T-helper 1 cell treated with Interleukin-12 subunit alpha and Interleukin-12 subunit beta and Interleukin-4 antibody, amounts not matched to agents 30 μg/mL and 1 μg/mL, for 36 hours (primary cell): ENCODE measurements at regions not wholly inside any gene's neighbourhood (a gene's known extent, or its start where the extent isn't known, plus 50 kb on each side); places are given as distances from the start of the nearest gene placed in this dataset.
"Not testable (repeated sequence)": the region's sequence is repeated elsewhere in the genome, so short reads cannot be mapped to it uniquely, and the experiment has no call there.

Experiments used
- H3K27ac Mint-ChIP-seq: one replicate; pipeline ENCODE4 v1.8.0; 2021; ENCODE audit warnings: mild to moderate bottlenecking, mixed read lengths
- H3K27me3 Mint-ChIP-seq: one replicate; pipeline ENCODE4 v1.8.0; 2021; ENCODE audit warnings: low read depth, mixed read lengths
- H3K36me3 Mint-ChIP-seq: one replicate; pipeline ENCODE4 v1.8.0; 2021; ENCODE audit warnings: low read depth, mixed read lengths
- H3K4me1 Mint-ChIP-seq: one replicate; pipeline ENCODE4 v1.8.0; 2021; ENCODE audit warnings: low read depth, mixed read lengths
- H3K4me3 Mint-ChIP-seq: one replicate; pipeline ENCODE4 v1.8.0; 2021; ENCODE audit warnings: mild to moderate bottlenecking, moderate library complexity, mixed read lengths
- H3K9me3 Mint-ChIP-seq: one replicate; pipeline ENCODE4 v1.8.0; 2021; ENCODE audit warnings: mixed read lengths

DNA sequence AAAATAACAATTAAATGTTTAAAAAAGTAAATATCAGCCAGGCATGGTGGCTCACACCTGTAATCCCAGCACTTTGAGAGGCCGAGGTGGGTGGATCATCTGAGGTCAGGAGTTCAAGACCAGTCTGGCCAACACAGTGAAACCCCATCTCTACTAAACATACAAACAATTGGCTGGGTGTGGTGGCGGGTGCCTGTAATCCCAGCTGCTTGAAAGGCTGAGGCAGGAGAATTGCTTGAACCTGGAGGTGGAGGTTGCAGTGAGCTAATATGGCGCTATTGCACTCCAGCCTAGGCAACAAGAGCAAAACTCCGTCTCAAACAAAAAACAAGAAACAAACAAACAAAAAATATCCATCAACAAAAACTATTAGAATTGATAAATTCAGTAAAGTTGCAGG is 77.5 kb downstream of the SNX5 start:
- H3K4me1 Mint-ChIP-seq, H3K27ac Mint-ChIP-seq, H3K36me3 Mint-ChIP-seq, H3K4me3 Mint-ChIP-seq, H3K9me3 Mint-ChIP-seq: not testable (repeated sequence)
- H3K27me3 Mint-ChIP-seq: peaks cover 35% of the 10 kb centered on the region

GRCh38 chr20:17890330-17890729 is 78.3 kb downstream of the SNX5 start:
- peaks cover 9% of the 10 kb centered on the region for H3K9me3 Mint-ChIP-seq
- H3K36me3 Mint-ChIP-seq: no peaks in the 10 kb centered on the region
- peaks cover 29% of the 10 kb centered on the region for H3K27me3 Mint-ChIP-seq
- H3K4me1 Mint-ChIP-seq: peaks cover under 1% of the 10 kb centered on the region
- H3K27ac Mint-ChIP-seq: no peak overlapping the region
- H3K4me3 Mint-ChIP-seq: no peak overlapping the region

GRCh38 chr20:17889226-17889625 is 79.4 kb downstream of the SNX5 start:
- Mint-ChIP-seq H3K4me3 (no peak overlapping the region), H3K4me1 (no peaks in the 10 kb centered on the region), H3K9me3 (peaks cover 9% of the 10 kb centered on the region), H3K27me3 (peaks cover 32% of the 10 kb centered on the region), H3K27ac (no peak overlapping the region), H3K36me3 (no peaks in the 10 kb centered on the region)

- H3K9me3 Mint-ChIP-seq: peaks cover 9% of the 10 kb centered on the region
- no peak overlapping the region for H3K27ac Mint-ChIP-seq
- peaks cover 32% of the 10 kb centered on the region for H3K27me3 Mint-ChIP-seq
- no peak overlapping the region for H3K4me3 Mint-ChIP-seq
- H3K4me1 Mint-ChIP-seq: no peaks in the 10 kb centered on the region
- no peaks in the 10 kb centered on the region for H3K36me3 Mint-ChIP-seq
Measured at GRCh38 chr20:17888044-17888443, 80.5 kb downstream of the SNX5 start.

DNA sequence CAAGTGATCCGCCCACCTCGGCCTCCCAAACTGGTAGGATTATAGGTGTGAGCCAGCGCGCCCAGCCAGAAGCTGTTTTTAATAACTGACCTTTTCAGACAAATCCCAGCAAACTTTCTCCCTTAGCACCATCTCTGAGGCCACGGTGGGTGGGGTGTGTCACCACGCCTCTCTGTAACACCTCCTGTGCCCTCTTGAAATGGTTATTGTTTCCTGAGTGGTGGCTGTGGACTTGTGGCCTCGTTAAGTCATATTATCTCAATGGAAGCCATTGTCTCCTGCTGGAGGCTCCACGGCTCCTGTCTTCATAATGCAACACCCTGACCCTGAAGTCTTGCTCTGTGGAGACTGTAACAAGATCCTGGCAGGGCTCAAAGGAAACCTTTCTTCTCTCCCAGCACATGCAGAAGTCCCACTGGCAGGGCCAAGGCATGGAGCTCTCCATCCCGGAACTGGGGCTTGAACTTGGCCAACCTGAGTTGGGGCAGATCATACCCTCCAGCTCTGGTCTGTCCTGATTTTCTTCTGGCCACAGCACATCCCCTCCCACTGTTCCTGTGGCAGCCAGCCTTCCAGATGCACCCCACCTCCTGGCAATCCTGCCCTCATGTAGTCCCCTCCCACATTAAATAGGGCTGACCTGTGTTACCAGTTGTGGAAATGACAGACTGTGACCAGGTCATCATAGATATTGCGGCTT is 81.1 kb downstream of the SNX5 start:
- Mint-ChIP-seq H3K9me3 (peaks cover 9% of the 10 kb centered on the region), H3K27me3 (peaks cover 27% of the 10 kb centered on the region), H3K4me1 (no peaks in the 10 kb centered on the region), H3K36me3 (no peaks in the 10 kb centered on the region), H3K27ac (no peak overlapping the region), H3K4me3 (no peak overlapping the region)

- peaks cover 9% of the 10 kb centered on the region for H3K9me3 Mint-ChIP-seq
- no peaks in the 10 kb centered on the region for H3K36me3 Mint-ChIP-seq
- peaks cover 15% of the 10 kb centered on the region for H3K27me3 Mint-ChIP-seq
- no peak overlapping the region for H3K27ac Mint-ChIP-seq
- H3K4me1 Mint-ChIP-seq: no peaks in the 10 kb centered on the region
- no peak overlapping the region for H3K4me3 Mint-ChIP-seq
Measured at GRCh38 chr20:17885544-17885943, 83.0 kb downstream of the SNX5 start.

DNA sequence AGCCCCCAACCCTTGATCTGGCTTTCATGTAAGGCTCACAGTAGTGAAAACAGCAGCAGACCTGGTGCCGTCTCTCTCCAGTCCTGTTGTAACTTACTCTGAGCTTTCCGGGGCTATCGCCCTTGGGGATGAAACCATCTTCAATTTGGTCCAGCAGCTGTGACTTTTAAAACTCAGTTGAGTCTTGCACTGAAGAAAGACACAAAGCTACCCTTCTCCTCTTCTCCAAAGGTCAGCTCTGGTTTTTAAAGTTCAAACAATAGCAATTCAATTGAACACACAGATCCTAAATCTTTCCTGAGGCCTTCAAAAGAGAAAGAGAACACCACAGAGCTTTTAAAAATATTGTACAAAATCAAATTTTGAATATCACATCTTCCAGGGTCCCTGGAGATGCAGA is 83.5 kb downstream of the SNX5 start:
- Mint-ChIP-seq H3K27ac (no peak overlapping the region), H3K36me3 (no peaks in the 10 kb centered on the region), H3K9me3 (peaks cover 6% of the 10 kb centered on the region), H3K4me3 (no peak overlapping the region), H3K27me3 (peaks cover 11% of the 10 kb centered on the region), H3K4me1 (no peaks in the 10 kb centered on the region)

DNA sequence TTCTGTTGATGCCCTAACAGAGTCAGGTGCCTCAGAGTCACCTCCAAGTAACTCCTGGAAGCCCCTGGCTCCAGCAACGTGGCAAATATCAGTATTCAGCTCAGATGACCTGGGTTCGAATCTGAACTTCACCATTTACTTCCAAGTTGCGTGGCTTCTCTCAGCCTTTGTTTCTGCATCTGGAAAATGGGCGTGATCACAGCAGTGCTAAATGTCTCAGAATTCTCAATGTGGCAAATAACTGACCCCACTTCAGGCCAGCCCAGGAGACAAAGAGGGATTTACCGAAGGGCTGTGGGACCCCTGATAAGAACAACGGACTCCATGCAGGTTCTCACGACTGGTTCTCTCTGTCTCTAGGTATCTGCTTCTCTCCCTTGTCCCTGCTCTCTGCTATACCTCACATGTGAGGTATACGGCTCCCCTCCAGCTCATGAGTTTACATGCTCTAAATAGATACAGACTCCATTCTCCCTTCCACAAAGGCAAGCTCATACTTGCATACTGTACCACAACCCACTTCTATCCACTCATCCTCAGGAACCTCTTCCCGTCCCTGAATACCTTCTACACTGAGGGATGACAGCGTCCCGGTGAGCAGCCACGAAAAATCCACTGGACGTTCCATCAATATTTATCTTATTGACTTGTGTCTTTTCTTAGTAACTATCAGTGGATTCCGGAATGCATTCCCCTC is 84.1 kb downstream of the SNX5 start:
- Mint-ChIP-seq H3K4me3 (no peak overlapping the region), H3K27ac (no peak overlapping the region)

GRCh38 chr20:17883592-17884306 is 84.8 kb downstream of the SNX5 start:
- Mint-ChIP-seq H3K4me3 (no peak overlapping the region), H3K36me3 (no peaks in the 10 kb centered on the region), H3K27ac (no peak overlapping the region), H3K4me1 (peaks cover 5% of the 10 kb centered on the region), H3K9me3 (no peaks in the 10 kb centered on the region), H3K27me3 (peaks cover 4% of the 10 kb centered on the region)

More for the DNA sequence above, 84.1 kb downstream of the SNX5 start:
- Mint-ChIP-seq H3K4me1 (no peaks in the 10 kb centered on the region), H3K9me3 (peaks cover 1% of the 10 kb centered on the region), H3K27me3 (peaks cover 5% of the 10 kb centered on the region), H3K36me3 (no peaks in the 10 kb centered on the region)

- peaks cover 8% of the 10 kb centered on the region for H3K4me1 Mint-ChIP-seq
- peaks cover 6% of the 10 kb centered on the region for H3K27me3 Mint-ChIP-seq
- H3K27ac Mint-ChIP-seq: no peak overlapping the region
- no peaks in the 10 kb centered on the region for H3K36me3 Mint-ChIP-seq
- no peaks in the 10 kb centered on the region for H3K9me3 Mint-ChIP-seq
- H3K4me3 Mint-ChIP-seq: no peak overlapping the region
Measured at GRCh38 chr20:17882834-17883591, 85.6 kb downstream of the SNX5 start.

DNA sequence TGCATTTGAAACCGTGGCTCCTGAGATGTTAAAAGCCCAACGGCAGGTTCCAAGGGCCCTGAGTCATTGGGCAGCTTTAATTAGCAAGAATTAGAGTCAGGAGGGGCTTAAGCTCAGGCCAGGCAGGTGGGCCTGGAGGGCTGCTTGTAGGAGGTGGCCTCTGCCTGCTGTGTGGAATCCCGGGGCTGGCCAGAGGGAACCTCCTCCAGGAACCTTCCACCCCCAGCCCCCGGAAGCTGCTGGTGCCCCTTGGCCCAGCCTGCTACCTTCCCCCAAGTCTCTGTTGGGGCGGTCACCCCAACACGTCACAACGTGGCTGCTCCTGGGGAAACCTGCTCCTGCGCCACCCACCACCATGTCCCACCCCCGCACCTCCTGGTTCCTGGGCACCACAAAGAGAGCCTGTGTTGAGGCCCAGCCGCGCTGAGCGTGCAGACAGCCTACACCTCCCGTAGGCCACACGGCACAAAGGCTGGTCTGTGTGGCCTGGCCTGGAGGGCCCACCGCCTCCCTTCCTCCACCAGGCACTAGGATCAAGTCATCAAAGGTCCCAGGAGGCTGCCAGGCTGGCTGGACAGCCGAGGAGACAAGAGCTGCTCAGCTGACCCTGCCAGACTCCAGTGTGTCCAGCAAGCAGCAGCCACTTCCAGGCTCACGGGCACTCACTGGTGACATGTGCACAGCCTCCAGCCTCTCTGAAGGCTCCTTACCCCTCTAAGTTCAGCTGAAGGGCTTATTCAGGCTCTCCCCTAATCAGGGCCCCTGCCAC is 86.3 kb downstream of the SNX5 start:
- no peaks in the 10 kb centered on the region for H3K9me3 Mint-ChIP-seq
- H3K27ac Mint-ChIP-seq: no peak overlapping the region
- H3K4me3 Mint-ChIP-seq: no peak overlapping the region

GRCh38 chr20:17881741-17882064 is 86.9 kb downstream of the SNX5 start:
- Mint-ChIP-seq H3K4me1 (peaks cover 8% of the 10 kb centered on the region), H3K27me3 (peaks cover 16% of the 10 kb centered on the region), H3K36me3 (no peaks in the 10 kb centered on the region), H3K27ac (no peak overlapping the region), H3K9me3 (no peaks in the 10 kb centered on the region), H3K4me3 (no peak overlapping the region)

More for the DNA sequence above, 86.3 kb downstream of the SNX5 start:
- peaks cover 11% of the 10 kb centered on the region for H3K27me3 Mint-ChIP-seq
- peaks cover 8% of the 10 kb centered on the region for H3K4me1 Mint-ChIP-seq
- H3K36me3 Mint-ChIP-seq: no peaks in the 10 kb centered on the region

- Mint-ChIP-seq H3K4me3 (no peak overlapping the region), H3K27me3 (peaks cover 18% of the 10 kb centered on the region), H3K36me3 (no peaks in the 10 kb centered on the region), H3K9me3 (no peaks in the 10 kb centered on the region), H3K4me1 (peaks cover 8% of the 10 kb centered on the region), H3K27ac (no peak overlapping the region)
Measured at GRCh38 chr20:17878912-17879602, 89.5 kb downstream of the SNX5 start.
